Right atrium auricular region (tissue), 2 donors: ENCODE measurements at regions not wholly inside any gene's neighbourhood (a gene's known extent, or its start where the extent isn't known, plus 50 kb on each side); places are given as distances from the start of the nearest gene placed in this dataset.

Experiments used
- DNase-seq: peaks from one replicate; pipeline ENCODE4 v3.0.0-alpha.2; 2019; ENCODE audit warnings: low spot score
- H3K27ac ChIP-seq, 2 donors: fragments of 200-600 bp; sonication (generic); 1 replicate in 1 of 2; 2 replicates in 1 of 2; pipeline ENCODE4 v1.5.1; 2016 to 2019
- H3K27me3 ChIP-seq, 2 donors: fragments of 200-600 bp; sonication (generic); one replicate each; pipeline versions ENCODE4 v1.5.1 to v1.6.0; 2017 to 2019
- H3K36me3 ChIP-seq: fragments of 200-600 bp; sonication (generic); one replicate; pipeline ENCODE4 v1.5.1; 2016
- H3K4me1 ChIP-seq, 2 donors: fragments of 200-600 bp; sonication (generic); one replicate each; pipeline versions ENCODE4 v1.5.1 to v1.6.0; 2017 to 2019
- H3K4me3 ChIP-seq, 2 donors: fragments of 200-600 bp; sonication (generic); 1 replicate in 1 of 2; 2 replicates in 1 of 2; pipeline ENCODE4 v1.5.1; 2017 to 2019; ENCODE audit warnings: mild to moderate bottlenecking in 1 of 2, moderate library complexity in 1 of 2
- H3K9me3 ChIP-seq, 2 donors: fragments of 200-600 bp; sonication (generic); one replicate each; pipeline ENCODE4 v1.5.1; 2019
- CTCF ChIP-seq, 2 donors: fragments of 200-600 bp; sonication (generic); IDR thresholded peaks; one replicate each; pipeline ENCODE4 v1.5.1; 2019; ENCODE audit warnings: antibody characterized with exemption in 2 of 2

GRCh38 chrX:42386681-42387080 is 391.3 kb downstream of the PPP1R2C start:
- DNase-seq, result no peak
- TF ChIP-seq CTCF (IDR thresholded peaks at IDR 0.05), result no peak
- H3K4me3 ChIP-seq, result no peak overlapping the region
- H3K9me3 ChIP-seq, result no peaks in the 10 kb centered on the region
- H3K27ac ChIP-seq, result no peak overlapping the region
- no peaks in the 10 kb centered on the region for H3K4me1 ChIP-seq
- no peaks in the 10 kb centered on the region for H3K36me3 ChIP-seq
- no peaks in the 10 kb centered on the region for H3K27me3 ChIP-seq

GRCh38 chrX:42385730-42386129 is 392.2 kb downstream of the PPP1R2C start:
- Histone ChIP-seq H3K9me3 (no peaks in the 10 kb centered on the region), H3K27me3 (no peaks in the 10 kb centered on the region)
- no peak for DNase-seq

GRCh38 chrX:42384956-42385355 is 393.0 kb downstream of the PPP1R2C start:
- no peaks in the 10 kb centered on the region for H3K9me3 ChIP-seq
- no peak overlapping the region for H3K4me3 ChIP-seq
- H3K27ac ChIP-seq, result no peak overlapping the region
- DNase-seq, result no peak
- no peaks in the 10 kb centered on the region for H3K36me3 ChIP-seq
- H3K27me3 ChIP-seq, result no peaks in the 10 kb centered on the region
- H3K4me1 ChIP-seq, result no peaks in the 10 kb centered on the region
- TF ChIP-seq CTCF (IDR thresholded peaks at IDR 0.05), result no peak

More at GRCh38 chrX:42385730-42386129, 392.2 kb downstream of the PPP1R2C start:
- Histone ChIP-seq H3K27ac (no peak overlapping the region), H3K36me3 (no peaks in the 10 kb centered on the region), H3K4me1 (no peaks in the 10 kb centered on the region), H3K4me3 (no peak overlapping the region)
- no peak for TF ChIP-seq CTCF (IDR thresholded peaks at IDR 0.05)

GRCh38 chrX:42378857-42379256 is 399.1 kb downstream of the PPP1R2C start:
- no peak for TF ChIP-seq CTCF (IDR thresholded peaks at IDR 0.05)

GRCh38 chrX:42375086-42375485 is 402.9 kb downstream of the PPP1R2C start:
- no peak overlapping the region for H3K27ac ChIP-seq
- H3K4me3 ChIP-seq, result no peak overlapping the region
- no peaks in the 10 kb centered on the region for H3K27me3 ChIP-seq
- no peak for DNase-seq
- no peaks in the 10 kb centered on the region for H3K36me3 ChIP-seq
- H3K4me1 ChIP-seq, result no peaks in the 10 kb centered on the region
- no peak for TF ChIP-seq CTCF (IDR thresholded peaks at IDR 0.05)
- no peaks in the 10 kb centered on the region for H3K9me3 ChIP-seq

More at GRCh38 chrX:42378857-42379256, 399.1 kb downstream of the PPP1R2C start:
- Histone ChIP-seq H3K27ac (no peak overlapping the region), H3K4me3 (no peak overlapping the region), H3K9me3 (no peaks in the 10 kb centered on the region), H3K36me3 (no peaks in the 10 kb centered on the region), H3K27me3 (no peaks in the 10 kb centered on the region), H3K4me1 (no peaks in the 10 kb centered on the region)
- DNase-seq, result no peak

- Histone ChIP-seq H3K4me3 (no peak overlapping the region), H3K36me3 (no peaks in the 10 kb centered on the region), H3K27ac (no peak overlapping the region), H3K9me3 (no peaks in the 10 kb centered on the region), H3K4me1 (no peaks in the 10 kb centered on the region), H3K27me3 (no peaks in the 10 kb centered on the region)
- DNase-seq, result no peak
- TF ChIP-seq CTCF (IDR thresholded peaks at IDR 0.05), result no peak
Measured at GRCh38 chrX:42366181-42366580, 411.8 kb downstream of the PPP1R2C start.
